OCI-LY1 (cell line): ENCODE measurements at regions not wholly inside any gene's neighbourhood (a gene's known extent, or its start where the extent isn't known, plus 50 kb on each side); places are given as distances from the start of the nearest gene placed in this dataset.

Experiments used
- EZH2 ChIP-seq: fragments of 200-600 bp; sonication (generic), shearing (Covaris generic); IDR thresholded peaks from 2 replicates; pipeline ENCODE4 v1.8.0; 2017; ENCODE audit warnings: borderline replicate concordance, mixed run types, mild to moderate bottlenecking, antibody characterized with exemption, low read length, moderate library complexity, mixed read lengths
- TF ChIP-seq, protein P1 (sequence below): fragments of 200-600 bp; sonication (generic), shearing (Covaris generic); IDR thresholded peaks from 2 replicates; pipeline ENCODE4 v1.5.1; 2017; ENCODE audit warnings: mild to moderate bottlenecking, antibody characterized with exemption, low read length, moderate library complexity, mixed read lengths

DNA sequence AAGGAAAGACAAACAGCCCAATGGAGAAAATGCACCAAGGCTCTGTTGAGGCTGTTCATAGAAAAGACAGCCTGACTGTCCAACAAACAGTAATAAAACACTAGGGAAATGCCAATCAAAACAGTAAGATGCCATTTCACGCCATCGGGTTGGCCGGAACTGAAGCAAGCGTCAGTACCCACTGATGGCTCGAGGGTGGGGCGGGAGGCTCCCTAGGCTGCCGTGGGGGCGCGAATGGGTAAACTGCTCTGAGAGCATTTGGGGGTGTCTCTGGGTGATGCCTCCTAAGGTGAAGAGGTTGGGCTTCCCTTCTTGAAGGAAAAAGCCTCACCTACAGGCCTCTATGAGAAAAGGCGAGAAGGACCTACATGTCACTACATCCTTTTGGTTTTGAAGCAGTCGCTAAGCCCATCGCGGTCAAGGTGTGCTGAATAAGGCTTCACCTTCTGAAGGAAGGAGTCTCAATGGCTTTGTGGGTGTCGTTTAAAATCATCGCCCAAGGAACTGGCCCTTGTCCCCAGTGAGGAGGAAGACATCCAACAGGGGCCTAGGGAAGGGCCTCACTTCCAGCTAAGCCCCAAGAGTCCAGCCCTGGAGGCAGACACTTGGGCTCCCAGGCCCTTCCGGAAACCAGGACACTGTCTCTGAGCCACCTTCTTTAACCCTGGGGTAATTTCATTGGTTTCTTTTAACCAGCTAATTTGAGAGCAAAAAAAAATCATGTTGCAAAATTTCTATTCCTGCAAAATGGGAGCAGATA is 98.5 kb upstream of the PPP2R2D start:
- TF ChIP-seq, protein P1, sequence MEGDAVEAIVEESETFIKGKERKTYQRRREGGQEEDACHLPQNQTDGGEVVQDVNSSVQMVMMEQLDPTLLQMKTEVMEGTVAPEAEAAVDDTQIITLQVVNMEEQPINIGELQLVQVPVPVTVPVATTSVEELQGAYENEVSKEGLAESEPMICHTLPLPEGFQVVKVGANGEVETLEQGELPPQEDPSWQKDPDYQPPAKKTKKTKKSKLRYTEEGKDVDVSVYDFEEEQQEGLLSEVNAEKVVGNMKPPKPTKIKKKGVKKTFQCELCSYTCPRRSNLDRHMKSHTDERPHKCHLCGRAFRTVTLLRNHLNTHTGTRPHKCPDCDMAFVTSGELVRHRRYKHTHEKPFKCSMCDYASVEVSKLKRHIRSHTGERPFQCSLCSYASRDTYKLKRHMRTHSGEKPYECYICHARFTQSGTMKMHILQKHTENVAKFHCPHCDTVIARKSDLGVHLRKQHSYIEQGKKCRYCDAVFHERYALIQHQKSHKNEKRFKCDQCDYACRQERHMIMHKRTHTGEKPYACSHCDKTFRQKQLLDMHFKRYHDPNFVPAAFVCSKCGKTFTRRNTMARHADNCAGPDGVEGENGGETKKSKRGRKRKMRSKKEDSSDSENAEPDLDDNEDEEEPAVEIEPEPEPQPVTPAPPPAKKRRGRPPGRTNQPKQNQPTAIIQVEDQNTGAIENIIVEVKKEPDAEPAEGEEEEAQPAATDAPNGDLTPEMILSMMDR, result no peak
- no peak for TF ChIP-seq EZH2
